ENCODE measurements at regions not wholly inside any gene's neighbourhood (a gene's known extent, or its start where the extent isn't known, plus 50 kb on each side); places are given as distances from the start of the nearest gene placed in this dataset.

DNA sequence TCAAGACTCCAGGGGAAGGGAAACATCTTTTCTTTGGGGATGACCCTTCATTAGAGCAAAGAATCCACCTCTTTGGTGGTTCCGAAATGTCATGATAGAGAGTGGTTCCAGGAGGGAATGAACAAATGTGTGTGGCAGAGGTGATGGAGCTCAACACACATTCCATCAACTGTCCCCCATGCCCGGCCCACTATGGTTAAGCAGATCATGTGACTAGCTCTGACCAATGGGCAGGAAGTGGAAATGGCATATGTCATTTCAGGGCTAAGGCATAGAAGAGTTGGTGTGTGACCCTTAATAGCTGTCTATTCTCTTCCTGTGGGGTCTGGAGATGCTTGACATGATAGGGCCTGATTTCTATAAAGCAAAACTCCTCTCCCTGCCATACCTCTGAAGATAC, 194.6 kb downstream of the GAS1 start:
- ATAC-seq (ENCODE audit: low read depth) (no peak), DNase-seq (no peak)
- Histone ChIP-seq H3K9ac (ENCODE audit: low read depth, low read length) (no peak overlapping the region), H3K27me3 (ENCODE audit: control insufficient read depth, insufficient read depth, low read length) (no peaks in the 10 kb centered on the region; the same call in 1 of the 2 replicates), H4K91ac (ENCODE audit: insufficient read depth, low read depth, low read length) (no peak overlapping the region), H3K79me1 (ENCODE audit: low read depth in 1 of 2, low read length in 2 of 2) (no peaks in the 10 kb centered on the region), H3K14ac (replicated peaks; ENCODE audit: low read depth, low read length) (no peak overlapping the region), H3K56ac (ENCODE audit: extremely low read depth, insufficient read depth, low read length) (no peak overlapping the region), H3K4me2 (ENCODE audit: low read depth, low read length) (no peak overlapping the region), H2BK5ac (ENCODE audit: low read depth, low read length, poor library complexity, severe bottlenecking) (no peak overlapping the region), H3K4me3 (ENCODE audit: insufficient read depth, low read depth, low read length) (no peak overlapping the region), H3K23ac (ENCODE audit: low read depth, low read length) (no peak overlapping the region), H3K9me3 (ENCODE audit: control insufficient read depth, insufficient read depth, low read length) (no peaks in the 10 kb centered on the region), H2BK120ac (ENCODE audit: low read depth, low read length) (no peak overlapping the region), H2BK15ac (ENCODE audit: low read depth, low read length) (no peak overlapping the region), H4K5ac (ENCODE audit: low read depth, low read length) (no peak overlapping the region), H4K20me1 (ENCODE audit: insufficient read depth, low read length) (no peaks in the 10 kb centered on the region), H4K8ac (ENCODE audit: low read depth in 2 of 2, low read length in 2 of 2) (no peak overlapping the region), H3K4me1 (ENCODE audit: control insufficient read depth, insufficient read depth, low read length) (peaks cover 10% of the 10 kb centered on the region), H3K4ac (ENCODE audit: low read depth, low read length) (no peak overlapping the region), H3K9me1 (ENCODE audit: insufficient read depth, low read length) (peaks cover 8% of the 10 kb centered on the region), H3K18ac (ENCODE audit: low read depth, low read length) (peak overlapping the region; percentile 21; the same call in 1 of the 2 replicates), H2BK20ac (ENCODE audit: low read depth, low read length) (no peak overlapping the region), H2AFZ (replicated peaks; ENCODE audit: low read length, poor library complexity) (no peak overlapping the region), H2AK5ac (ENCODE audit: low read depth, low read length) (no peak overlapping the region), H3K36me3 (ENCODE audit: control insufficient read depth, insufficient read depth, low read length) (no peaks in the 10 kb centered on the region), H2AK9ac (replicated peaks; ENCODE audit: low read depth, low read length, poor library complexity) (no peak overlapping the region), H3K27ac (ENCODE audit: insufficient read depth, low read length) (no peak overlapping the region)
- dilution Hi-C loops (cut with HindIII; ENCODE audit: low sequenced_read_pairs, unreplicated experiment) (no loop called here), intact Hi-C loops (cut with micrococcal nuclease) (no loop called here), in situ Hi-C loops (cut with MboI; ENCODE audit: low sequenced_read_pairs) (no loop called here)
- ChIA-PET POLR2A (ENCODE audit: unreplicated experiment) (no interaction called here), CTCF (no interaction called here)
- no CpG with 5 or more reads among the region's 2 CpGs for WGBS, 2 experiments (ENCODE audit: extremely low coverage in 2 of 2, insufficient read length in 1 of 2)
- BruUV-seq (replicated peaks), result no TSS peak
- TF ChIP-seq POLR2A (IDR thresholded peaks at IDR 0.05; ENCODE audit: low read depth, low read length) (no peak), CEBPB (IDR thresholded peaks at IDR 0.05; ENCODE audit: low read depth, low read length) (no peak), CHD1 (IDR thresholded peaks at IDR 0.05; ENCODE audit: low read depth, low read length) (no peak), MAFK (IDR thresholded peaks at IDR 0.05; ENCODE audit: low read depth, low read length) (no peak), SMC3 (IDR thresholded peaks at IDR 0.05; ENCODE audit: low read depth, low read length) (no peak), NFE2L2 (IDR thresholded peaks at IDR 0.05; ENCODE audit: low read depth, low read length) (no peak), FOS (IDR thresholded peaks at IDR 0.05; ENCODE audit: low read depth, low read length) (no peak), MXI1 (IDR thresholded peaks at IDR 0.05; ENCODE audit: borderline replicate concordance, low read depth, low read length) (no peak)
- TF ChIP-seq, protein P1, sequence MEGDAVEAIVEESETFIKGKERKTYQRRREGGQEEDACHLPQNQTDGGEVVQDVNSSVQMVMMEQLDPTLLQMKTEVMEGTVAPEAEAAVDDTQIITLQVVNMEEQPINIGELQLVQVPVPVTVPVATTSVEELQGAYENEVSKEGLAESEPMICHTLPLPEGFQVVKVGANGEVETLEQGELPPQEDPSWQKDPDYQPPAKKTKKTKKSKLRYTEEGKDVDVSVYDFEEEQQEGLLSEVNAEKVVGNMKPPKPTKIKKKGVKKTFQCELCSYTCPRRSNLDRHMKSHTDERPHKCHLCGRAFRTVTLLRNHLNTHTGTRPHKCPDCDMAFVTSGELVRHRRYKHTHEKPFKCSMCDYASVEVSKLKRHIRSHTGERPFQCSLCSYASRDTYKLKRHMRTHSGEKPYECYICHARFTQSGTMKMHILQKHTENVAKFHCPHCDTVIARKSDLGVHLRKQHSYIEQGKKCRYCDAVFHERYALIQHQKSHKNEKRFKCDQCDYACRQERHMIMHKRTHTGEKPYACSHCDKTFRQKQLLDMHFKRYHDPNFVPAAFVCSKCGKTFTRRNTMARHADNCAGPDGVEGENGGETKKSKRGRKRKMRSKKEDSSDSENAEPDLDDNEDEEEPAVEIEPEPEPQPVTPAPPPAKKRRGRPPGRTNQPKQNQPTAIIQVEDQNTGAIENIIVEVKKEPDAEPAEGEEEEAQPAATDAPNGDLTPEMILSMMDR (conservative IDR thresholded peaks at IDR 0.05; ENCODE audit: low read depth, low read length), result no peak
